ENCODE measurements at regions not wholly inside any gene's neighbourhood (a gene's known extent, or its start where the extent isn't known, plus 50 kb on each side); places are given as distances from the start of the nearest gene placed in this dataset.

GRCh38 chr5:165877475-165877874 lies 2372.1 kb downstream of the MAT2B start:
- Histone ChIP-seq H3K27ac (ENCODE audit: low read depth in 1 of 2, low read length in 2 of 2) (no peak overlapping the region), H3K27me3 (ENCODE audit: control insufficient read depth in 4 of 4, insufficient read depth in 4 of 4, low read length in 3 of 4) (no peaks in the 10 kb centered on the region), H3K9me3 (ENCODE audit: control insufficient read depth in 4 of 4, low read length in 3 of 4) (no peaks in the 10 kb centered on the region), H3K4me1 (ENCODE audit: control insufficient read depth in 4 of 4, insufficient read depth in 4 of 4, low read length in 3 of 4) (no peaks in the 10 kb centered on the region), H3K4me3 (ENCODE audit: low read depth in 1 of 3, low read length in 3 of 3) (no peak overlapping the region), H3K36me3 (ENCODE audit: control insufficient read depth in 4 of 4, insufficient read depth in 3 of 4, low read depth in 1 of 4, low read length in 3 of 4) (no peaks in the 10 kb centered on the region), H3K9ac (ENCODE audit: low read depth in 1 of 2, low read length in 2 of 2) (no peak overlapping the region)
- no peak for TF ChIP-seq EGR1 (IDR thresholded peaks at IDR 0.05; ENCODE audit: low read depth in 2 of 2)
- no peak for TF ChIP-seq ZBTB33 (IDR thresholded peaks at IDR 0.05)
- TF ChIP-seq HNF4G (IDR thresholded peaks at IDR 0.05): no peak
- no peak for TF ChIP-seq FOXA1 (IDR thresholded peaks at IDR 0.05)
- no peak for TF ChIP-seq NR2F2 (IDR thresholded peaks at IDR 0.05)
- TF ChIP-seq HNF4A (conservative IDR thresholded peaks at IDR 0.05): no peak
- TF ChIP-seq GABPA (IDR thresholded peaks at IDR 0.05 in 1 of 2, conservative IDR thresholded peaks at IDR 0.05 in 1 of 2): no peak
- no peak for TF ChIP-seq TAF1 (conservative IDR thresholded peaks at IDR 0.05)
- TF ChIP-seq JUND (IDR thresholded peaks at IDR 0.05): no peak
- TF ChIP-seq MAX (IDR thresholded peaks at IDR 0.05): no peak
- no peak for TF ChIP-seq FOXA2 (IDR thresholded peaks at IDR 0.05)
- no peak for TF ChIP-seq RAD21 (IDR thresholded peaks at IDR 0.05)
- TF ChIP-seq ATF3 (IDR thresholded peaks at IDR 0.05): no peak
- no peak for TF ChIP-seq SP1 (IDR thresholded peaks at IDR 0.05)
- no peak for TF ChIP-seq REST (IDR thresholded peaks at IDR 0.05)
- TF ChIP-seq YY1 (IDR thresholded peaks at IDR 0.05): no peak
- WGBS: 79% methylated on average over 3 of the region's 3 CpGs
- no peak for DNase-seq (ENCODE audit: low spot score)

- H3K36me3 ChIP-seq (ENCODE audit: control insufficient read depth in 4 of 4, insufficient read depth in 3 of 4, low read depth in 1 of 4, low read length in 3 of 4): no peaks in the 10 kb centered on the region
- 68% methylated on average over 2 of the region's 2 CpGs for WGBS
- no peaks in the 10 kb centered on the region for H3K4me1 ChIP-seq (ENCODE audit: control insufficient read depth in 4 of 4, insufficient read depth in 4 of 4, low read length in 3 of 4)
- no peaks in the 10 kb centered on the region for H3K9me3 ChIP-seq (ENCODE audit: control insufficient read depth in 4 of 4, low read length in 3 of 4)
- H3K27me3 ChIP-seq (ENCODE audit: control insufficient read depth in 4 of 4, insufficient read depth in 4 of 4, low read length in 3 of 4): no peaks in the 10 kb centered on the region
- TF ChIP-seq RAD21 (IDR thresholded peaks at IDR 0.05) (peak in 1 of 2 donors; percentile 61), YY1 (IDR thresholded peaks at IDR 0.05) (no peak)
- DNase-seq (ENCODE audit: low spot score): no peak
- no peak overlapping the region for H3K9ac ChIP-seq (ENCODE audit: low read depth in 1 of 2, low read length in 2 of 2)
- H3K4me3 ChIP-seq (ENCODE audit: low read depth in 1 of 3, low read length in 3 of 3): no peak overlapping the region
- H3K27ac ChIP-seq (ENCODE audit: low read depth in 1 of 2, low read length in 2 of 2): no peak overlapping the region
Measured at GRCh38 chr5:165881259-165881658, 2375.8 kb downstream of the MAT2B start.

Data from liver (tissue), 7 donors.